ENCODE measurements at regions not wholly inside any gene's neighbourhood (a gene's known extent, or its start where the extent isn't known, plus 50 kb on each side); places are given as distances from the start of the nearest gene placed in this dataset.

DNA sequence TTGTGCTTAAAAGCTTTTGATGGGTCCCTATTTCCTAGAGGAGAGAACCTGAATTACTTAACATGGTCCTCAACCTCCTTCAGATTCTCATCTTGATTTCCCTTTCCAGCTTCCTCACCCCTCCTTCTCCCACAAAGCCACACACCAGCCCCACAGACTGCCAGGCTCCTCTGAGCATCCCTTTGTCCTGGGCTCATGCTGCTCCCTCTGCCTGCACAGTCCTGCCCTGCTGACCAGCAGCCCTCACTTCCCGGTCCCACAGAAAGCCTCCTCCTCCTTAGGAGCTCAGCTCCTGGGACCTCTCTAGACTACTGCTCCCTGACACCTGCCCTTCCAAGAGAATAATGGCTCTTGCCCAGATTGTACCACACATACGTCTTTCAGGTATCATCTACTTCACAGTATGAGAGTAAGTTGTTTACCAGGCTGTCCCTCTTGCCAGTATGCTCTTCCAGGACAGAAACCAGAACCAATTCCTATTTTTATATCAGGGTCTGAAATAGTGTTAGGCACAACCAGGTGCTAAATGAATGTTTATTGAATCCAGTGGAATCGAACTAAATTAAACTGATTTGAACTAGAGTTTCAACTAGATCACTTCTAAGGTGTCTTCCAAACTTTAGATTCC is 373.4 kb downstream of the LMX1A start:
- Histone ChIP-seq H3K4me3 (ENCODE audit: low read length) (no peak overlapping the region), H3K27ac (ENCODE audit: low read length) (no peak overlapping the region), H3K27me3 (ENCODE audit: control insufficient read depth, insufficient read depth, low read length) (no peaks in the 10 kb centered on the region), H3K9me3 (replicated peaks; ENCODE audit: control insufficient read depth, low read depth, low read length) (no peaks in the 10 kb centered on the region), H3K36me3 (ENCODE audit: control insufficient read depth, insufficient read depth, low read length) (no peaks in the 10 kb centered on the region), H3K4me1 (ENCODE audit: control insufficient read depth, insufficient read depth, low read length) (no peaks in the 10 kb centered on the region)
- DNase-seq, result no peak
- 80% methylated on average over 1 of the region's 3 CpGs for WGBS (ENCODE audit: insufficient coverage)

DNA sequence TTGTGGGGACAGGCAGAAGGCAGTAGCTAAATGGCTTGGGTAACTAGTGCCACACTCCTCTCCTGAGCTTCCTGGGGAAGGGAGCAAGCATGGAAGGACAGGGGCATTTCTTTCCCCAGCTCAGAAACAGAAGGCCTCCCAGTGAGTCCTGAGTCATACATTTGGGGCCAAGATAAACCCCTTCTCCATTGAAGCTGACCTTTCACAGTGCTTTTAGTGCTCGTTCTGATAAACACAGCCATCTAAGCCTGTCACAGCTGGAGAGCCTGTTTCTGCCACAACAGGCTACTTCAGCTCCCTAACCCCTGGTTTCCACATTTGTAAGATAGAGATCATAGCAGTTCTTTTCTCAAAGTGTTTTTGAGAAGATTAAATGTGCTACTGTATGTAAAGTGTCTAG is 374.0 kb downstream of the LMX1A start:
- no peak overlapping the region for H3K27ac ChIP-seq (ENCODE audit: low read length)
- no peak for DNase-seq
- WGBS (ENCODE audit: insufficient coverage), result 20% methylated on average over 1 of the region's 1 CpG

DNA sequence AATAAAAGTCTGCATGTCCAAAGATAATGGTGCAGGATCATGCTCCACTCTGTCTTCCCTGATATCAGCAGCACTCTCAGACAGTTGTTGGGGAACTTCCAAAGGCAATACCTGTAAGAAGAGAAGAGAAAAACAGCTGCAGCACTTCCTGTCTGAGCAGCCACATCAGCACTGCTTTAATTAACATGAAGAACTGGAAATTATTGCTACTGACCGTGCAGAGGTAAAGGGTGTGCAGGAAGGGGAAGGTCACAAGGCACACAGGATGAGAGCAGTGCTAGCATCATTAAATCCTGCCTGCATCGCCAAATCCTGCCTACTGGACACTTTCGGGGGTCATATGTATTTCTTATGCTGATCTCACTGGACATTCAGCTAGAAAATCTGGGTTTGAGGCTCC is 379.0 kb downstream of the LMX1A start:
- Histone ChIP-seq H3K4me1 (ENCODE audit: control insufficient read depth, insufficient read depth, low read length) (no peaks in the 10 kb centered on the region), H3K36me3 (ENCODE audit: control insufficient read depth, insufficient read depth, low read length) (no peaks in the 10 kb centered on the region), H3K4me3 (ENCODE audit: low read length) (no peak overlapping the region), H3K27ac (ENCODE audit: low read length) (no peak overlapping the region), H3K9me3 (replicated peaks; ENCODE audit: control insufficient read depth, low read depth, low read length) (no peaks in the 10 kb centered on the region), H3K27me3 (ENCODE audit: control insufficient read depth, insufficient read depth, low read length) (no peaks in the 10 kb centered on the region)
- no peak for DNase-seq
- WGBS (ENCODE audit: insufficient coverage), result 45% methylated on average over 3 of the region's 3 CpGs

More for the DNA sequence above, 374.0 kb downstream of the LMX1A start:
- Histone ChIP-seq H3K36me3 (ENCODE audit: control insufficient read depth, insufficient read depth, low read length) (no peaks in the 10 kb centered on the region), H3K27me3 (ENCODE audit: control insufficient read depth, insufficient read depth, low read length) (no peaks in the 10 kb centered on the region), H3K9me3 (replicated peaks; ENCODE audit: control insufficient read depth, low read depth, low read length) (no peaks in the 10 kb centered on the region), H3K4me3 (ENCODE audit: low read length) (no peak overlapping the region), H3K4me1 (ENCODE audit: control insufficient read depth, insufficient read depth, low read length) (no peaks in the 10 kb centered on the region)

DNA sequence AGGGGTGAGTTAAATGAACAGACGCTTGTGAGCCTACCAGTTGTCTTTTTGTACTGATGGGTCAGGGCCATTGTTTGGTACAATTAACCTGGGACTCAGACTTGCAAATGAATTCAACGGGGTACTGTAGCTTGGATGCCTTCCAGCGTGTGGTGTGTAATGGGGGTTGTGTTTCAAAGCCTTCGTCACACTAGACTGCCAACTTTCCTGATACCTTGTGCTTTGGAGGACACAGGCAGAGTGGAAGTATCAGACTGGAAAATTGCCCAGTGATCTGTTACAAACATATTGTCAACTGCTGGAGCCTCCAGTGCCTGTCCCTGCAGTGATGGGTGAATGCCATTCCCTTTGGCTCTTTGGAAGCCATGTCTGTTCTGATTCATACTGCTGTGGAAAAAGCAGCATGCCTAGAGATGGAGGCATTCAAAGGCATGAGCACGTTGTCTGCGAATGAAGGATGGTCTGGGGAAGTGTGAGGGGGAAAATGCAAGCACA is 384.5 kb downstream of the LMX1A start:
- Histone ChIP-seq H3K4me1 (ENCODE audit: control insufficient read depth, insufficient read depth, low read length) (no peaks in the 10 kb centered on the region), H3K36me3 (ENCODE audit: control insufficient read depth, insufficient read depth, low read length) (no peaks in the 10 kb centered on the region), H3K9me3 (replicated peaks; ENCODE audit: control insufficient read depth, low read depth, low read length) (no peaks in the 10 kb centered on the region), H3K27me3 (ENCODE audit: control insufficient read depth, insufficient read depth, low read length) (no peaks in the 10 kb centered on the region), H3K4me3 (ENCODE audit: low read length) (no peak overlapping the region), H3K27ac (ENCODE audit: low read length) (no peak overlapping the region)
- DNase-seq, result no peak
- 74% methylated on average over 3 of the region's 6 CpGs for WGBS (ENCODE audit: insufficient coverage)

DNA sequence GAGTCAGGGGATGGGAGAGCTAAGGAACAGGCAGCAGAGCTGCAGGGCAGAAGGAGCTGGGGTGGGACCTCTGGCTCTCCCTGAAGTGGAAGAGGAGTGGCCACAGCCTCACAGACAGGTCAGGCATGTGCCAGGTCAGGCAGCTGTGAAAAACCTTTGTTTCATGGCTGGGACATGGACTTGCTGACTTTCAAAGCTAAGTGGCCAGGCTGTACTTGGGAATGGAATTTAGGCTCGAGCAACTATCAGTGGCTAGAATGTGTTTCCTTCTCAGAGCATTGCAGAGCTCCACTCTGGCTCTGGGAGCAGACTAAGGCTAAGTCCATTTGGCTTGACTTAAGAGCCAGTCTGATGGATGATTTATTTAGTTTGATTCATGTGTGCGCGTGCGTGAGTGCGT is 385.1 kb downstream of the LMX1A start:
- Histone ChIP-seq H3K27ac (ENCODE audit: low read length) (no peak overlapping the region), H3K36me3 (ENCODE audit: control insufficient read depth, insufficient read depth, low read length) (no peaks in the 10 kb centered on the region), H3K4me1 (ENCODE audit: control insufficient read depth, insufficient read depth, low read length) (no peaks in the 10 kb centered on the region), H3K27me3 (ENCODE audit: control insufficient read depth, insufficient read depth, low read length) (no peaks in the 10 kb centered on the region), H3K9me3 (replicated peaks; ENCODE audit: control insufficient read depth, low read depth, low read length) (no peaks in the 10 kb centered on the region), H3K4me3 (ENCODE audit: low read length) (no peak overlapping the region)
- 90% methylated on average over 1 of the region's 5 CpGs for WGBS (ENCODE audit: insufficient coverage)
- DNase-seq, result no peak

DNA sequence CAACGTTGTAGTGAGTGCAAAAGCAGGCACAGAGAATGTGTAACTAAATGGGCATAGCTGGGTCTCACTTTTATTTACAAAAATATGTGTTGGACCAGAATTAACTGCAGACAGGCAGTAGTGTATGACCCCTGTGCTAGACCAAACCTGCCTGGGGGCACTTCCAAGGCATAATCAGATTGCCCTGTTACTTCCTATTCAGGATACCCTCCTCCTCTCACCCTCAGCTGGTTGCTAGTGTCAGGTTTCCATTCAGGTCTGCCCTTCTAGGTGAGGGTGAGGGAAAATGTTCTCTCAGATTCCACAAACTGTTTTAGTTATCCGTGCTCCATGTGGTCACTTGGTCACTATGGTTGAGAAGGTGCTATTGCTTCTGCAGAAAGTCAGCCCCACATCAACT is 387.3 kb downstream of the LMX1A start:
- no CpG with 5 or more reads among the region's 2 CpGs for WGBS (ENCODE audit: insufficient coverage)
- H3K36me3 ChIP-seq (ENCODE audit: control insufficient read depth, insufficient read depth, low read length), result no peaks in the 10 kb centered on the region
- no peaks in the 10 kb centered on the region for H3K27me3 ChIP-seq (ENCODE audit: control insufficient read depth, insufficient read depth, low read length)
- DNase-seq, result no peak
- H3K4me1 ChIP-seq (ENCODE audit: control insufficient read depth, insufficient read depth, low read length), result no peaks in the 10 kb centered on the region
- H3K4me3 ChIP-seq (ENCODE audit: low read length), result no peak overlapping the region
- H3K27ac ChIP-seq (ENCODE audit: low read length), result no peak overlapping the region
- no peaks in the 10 kb centered on the region for H3K9me3 ChIP-seq (replicated peaks; ENCODE audit: control insufficient read depth, low read depth, low read length)

DNA sequence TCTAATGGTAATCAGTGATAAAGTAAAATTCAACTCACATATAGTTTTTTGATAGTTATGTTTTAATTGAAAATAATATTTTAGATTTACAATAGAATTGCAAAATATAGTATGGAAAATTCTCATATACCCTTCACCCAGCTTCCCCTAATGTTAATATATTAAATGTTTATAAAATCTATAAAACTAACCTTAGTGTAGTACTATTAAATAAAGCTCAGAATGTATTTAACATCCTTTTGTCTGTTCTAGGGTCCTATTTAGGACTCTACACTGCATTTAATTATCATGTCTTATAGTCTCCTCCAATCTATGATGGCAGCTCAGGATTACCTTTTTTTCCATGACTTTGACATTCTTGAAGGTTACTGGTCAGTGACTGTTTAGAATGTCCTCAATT is 389.2 kb downstream of the LMX1A start:
- H3K27ac ChIP-seq (ENCODE audit: low read length), result no peak overlapping the region

DNA sequence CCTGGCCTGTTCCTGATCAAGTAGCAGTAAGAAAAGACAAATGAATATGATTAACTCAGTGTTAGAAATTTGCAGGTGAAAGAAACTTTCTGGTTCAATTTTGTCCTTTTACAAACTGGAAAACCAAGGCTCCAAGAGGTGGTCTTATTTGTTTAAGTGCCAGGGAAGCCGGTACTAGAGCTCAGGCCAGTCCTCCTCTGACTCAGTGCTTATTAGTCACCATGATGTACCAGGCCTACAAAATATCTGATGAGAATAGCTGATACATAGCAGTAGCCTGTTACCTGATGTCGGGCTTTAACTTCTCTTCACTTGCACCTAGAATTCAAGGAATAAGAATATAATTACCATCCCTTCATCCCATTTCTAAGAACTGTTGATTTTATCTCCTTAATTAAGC is 394.8 kb downstream of the LMX1A start:
- WGBS (ENCODE audit: insufficient coverage), result no CpG with 5 or more reads among the region's 2 CpGs

More for the DNA sequence above, 389.2 kb downstream of the LMX1A start:
- Histone ChIP-seq H3K4me3 (ENCODE audit: low read length) (no peak overlapping the region), H3K9me3 (replicated peaks; ENCODE audit: control insufficient read depth, low read depth, low read length) (no peaks in the 10 kb centered on the region), H3K36me3 (ENCODE audit: control insufficient read depth, insufficient read depth, low read length) (no peaks in the 10 kb centered on the region), H3K27me3 (ENCODE audit: control insufficient read depth, insufficient read depth, low read length) (no peaks in the 10 kb centered on the region), H3K4me1 (ENCODE audit: control insufficient read depth, insufficient read depth, low read length) (no peaks in the 10 kb centered on the region)
- no peak for DNase-seq

DNA sequence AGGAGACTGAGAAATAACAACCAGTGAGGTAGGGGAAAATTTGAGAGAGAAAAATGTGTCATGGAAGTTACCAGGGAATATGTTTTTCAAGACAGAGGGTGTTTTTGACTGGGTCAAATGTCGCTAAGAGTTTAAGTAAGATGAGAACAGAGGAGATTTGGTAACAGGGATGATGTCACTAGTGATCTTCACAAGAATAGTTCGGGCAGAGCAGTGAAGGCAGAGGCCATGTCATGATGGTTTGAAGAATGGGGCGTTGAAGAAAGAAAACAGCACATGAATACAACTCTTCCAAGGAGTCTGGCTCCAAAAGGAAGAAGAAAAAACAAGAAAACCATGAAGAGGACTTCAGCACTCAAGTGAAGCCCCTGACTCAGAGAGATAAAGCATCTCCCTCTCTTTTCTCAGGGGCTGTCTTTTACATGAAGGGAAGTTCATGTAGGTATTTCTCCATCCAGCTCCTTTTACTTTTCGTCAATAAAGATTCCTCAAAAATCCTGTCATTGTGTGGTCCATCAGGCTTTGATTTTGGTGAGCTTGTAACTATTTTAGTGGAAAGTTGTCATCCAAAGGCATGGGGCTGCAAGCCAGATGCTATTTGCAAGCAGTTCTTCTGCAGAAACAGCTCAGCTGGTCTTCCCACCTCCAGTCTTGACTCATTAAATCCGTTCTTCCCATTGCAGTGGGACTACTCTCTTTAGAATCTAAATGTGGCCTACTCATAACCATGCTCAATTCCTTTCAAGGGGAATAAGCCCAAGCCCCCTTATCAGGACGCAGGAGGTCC is 397.3 kb downstream of the LMX1A start:
- DNase-seq, result no peak
- no peaks in the 10 kb centered on the region for H3K4me1 ChIP-seq (ENCODE audit: control insufficient read depth, insufficient read depth, low read length)
- H3K9me3 ChIP-seq (replicated peaks; ENCODE audit: control insufficient read depth, low read depth, low read length), result no peaks in the 10 kb centered on the region
- H3K4me3 ChIP-seq (ENCODE audit: low read length), result no peak overlapping the region
- no peaks in the 10 kb centered on the region for H3K27me3 ChIP-seq (ENCODE audit: control insufficient read depth, insufficient read depth, low read length)
- no peaks in the 10 kb centered on the region for H3K36me3 ChIP-seq (ENCODE audit: control insufficient read depth, insufficient read depth, low read length)
- 72% methylated on average over 4 of the region's 6 CpGs for WGBS (ENCODE audit: insufficient coverage)
- no peak overlapping the region for H3K27ac ChIP-seq (ENCODE audit: low read length)

More for the DNA sequence above, 394.8 kb downstream of the LMX1A start:
- Histone ChIP-seq H3K27me3 (ENCODE audit: control insufficient read depth, insufficient read depth, low read length) (no peaks in the 10 kb centered on the region), H3K36me3 (ENCODE audit: control insufficient read depth, insufficient read depth, low read length) (no peaks in the 10 kb centered on the region), H3K27ac (ENCODE audit: low read length) (no peak overlapping the region), H3K4me3 (ENCODE audit: low read length) (no peak overlapping the region), H3K4me1 (ENCODE audit: control insufficient read depth, insufficient read depth, low read length) (no peaks in the 10 kb centered on the region), H3K9me3 (replicated peaks; ENCODE audit: control insufficient read depth, low read depth, low read length) (no peaks in the 10 kb centered on the region)
- no peak for DNase-seq

DNA sequence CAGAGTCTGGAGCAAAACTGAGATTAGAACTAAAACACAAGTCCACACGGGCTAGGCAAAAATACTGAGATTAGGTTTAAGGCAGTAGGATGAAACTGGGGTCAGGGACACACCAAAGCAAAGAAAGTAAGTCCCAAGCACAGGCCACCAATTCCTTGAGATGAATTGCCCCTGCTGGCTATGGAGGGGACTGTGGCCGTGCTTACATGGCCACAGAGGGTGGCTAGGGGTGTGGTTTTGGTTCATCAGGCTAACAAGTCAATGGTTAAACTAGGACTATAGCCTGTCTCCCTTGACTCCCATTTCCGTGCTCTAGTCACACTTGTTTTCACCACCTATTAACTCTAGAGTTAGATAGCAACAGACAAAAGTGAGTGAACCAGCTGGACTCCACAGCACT is 394.8 kb downstream of the PBX1 start:
- WGBS (ENCODE audit: insufficient coverage), result no CpG with 5 or more reads among the region's 3 CpGs
- no peaks in the 10 kb centered on the region for H3K36me3 ChIP-seq (ENCODE audit: control insufficient read depth, insufficient read depth, low read length)
- H3K4me3 ChIP-seq (ENCODE audit: low read length), result no peak overlapping the region
- no peak overlapping the region for H3K27ac ChIP-seq (ENCODE audit: low read length)
- peaks cover 5% of the 10 kb centered on the region for H3K9me3 ChIP-seq (replicated peaks; ENCODE audit: control insufficient read depth, low read depth, low read length)
- no peak for DNase-seq
- H3K27me3 ChIP-seq (ENCODE audit: control insufficient read depth, insufficient read depth, low read length), result no peaks in the 10 kb centered on the region
- no peaks in the 10 kb centered on the region for H3K4me1 ChIP-seq (ENCODE audit: control insufficient read depth, insufficient read depth, low read length)
